Immature natural killer cell (primary cell): ENCODE measurements at regions not wholly inside any gene's neighbourhood (a gene's known extent, or its start where the extent isn't known, plus 50 kb on each side); places are given as distances from the start of the nearest gene placed in this dataset.

Experiments
- DNase-seq, 3 donors: peaks; one replicate each; pipeline ENCODE4 v3.0.0; 2022; ENCODE audit warnings: mixed read lengths in 1 of 3
- H3K27ac Mint-ChIP-seq, 6 donors: one replicate each; pipeline ENCODE4 v1.8.0; 2020; ENCODE audit warnings: mixed read lengths in 6 of 6, mild to moderate bottlenecking in 5 of 6, inconsistent platforms in 4 of 6, moderate library complexity in 3 of 6
- H3K27me3 Mint-ChIP-seq, 3 donors: one replicate each; pipeline ENCODE4 v1.8.0; 2020 to 2021; ENCODE audit warnings: low read depth in 3 of 3, mild to moderate bottlenecking in 3 of 3, mixed read lengths in 3 of 3, moderate library complexity in 3 of 3, inconsistent platforms in 1 of 3
- H3K36me3 Mint-ChIP-seq, 3 donors: one replicate each; pipeline ENCODE4 v1.8.0; 2020; ENCODE audit warnings: mixed read lengths in 3 of 3, inconsistent platforms in 2 of 3, mild to moderate bottlenecking in 2 of 3
- H3K4me1 Mint-ChIP-seq, 2 donors: one replicate each; pipeline ENCODE4 v1.8.0; 2020; ENCODE audit warnings: inconsistent platforms in 2 of 2, mild to moderate bottlenecking in 2 of 2, mixed read lengths in 2 of 2, moderate library complexity in 1 of 2
- H3K4me3 Mint-ChIP-seq, 5 donors: one replicate each; pipeline ENCODE4 v1.8.0; 2020; ENCODE audit warnings: mild to moderate bottlenecking in 5 of 5, mixed read lengths in 5 of 5, inconsistent platforms in 3 of 5, moderate library complexity in 3 of 5
- H3K9me3 Mint-ChIP-seq, 6 donors: one replicate each; pipeline ENCODE4 v1.8.0; 2020; ENCODE audit warnings: mild to moderate bottlenecking in 6 of 6, mixed read lengths in 6 of 6, inconsistent platforms in 4 of 6, moderate library complexity in 3 of 6

- DNase-seq, result no peak
- peaks cover 0 to 5% (median 1%) of the 10 kb centered on the region in 6 donors for H3K9me3 Mint-ChIP-seq
- H3K27ac Mint-ChIP-seq, result no peak overlapping the region
- peaks cover 4 to 12% (median 10%) of the 10 kb centered on the region in 3 donors for H3K36me3 Mint-ChIP-seq
- no peak overlapping the region for H3K4me3 Mint-ChIP-seq
- H3K4me1 Mint-ChIP-seq, result peaks cover 5 to 8% of the 10 kb centered on the region in 2 donors
- H3K27me3 Mint-ChIP-seq, result peaks cover 5 to 12% (median 10%) of the 10 kb centered on the region in 3 donors
Measured at GRCh38 chr2:12955864-12956263, 239.1 kb downstream of the TRIB2 start.

- DNase-seq, result no peak
- no peak overlapping the region for H3K27ac Mint-ChIP-seq
- H3K4me3 Mint-ChIP-seq, result no peak overlapping the region
- H3K9me3 Mint-ChIP-seq, result peaks cover 0 to 5% (median 1%) of the 10 kb centered on the region in 6 donors
- H3K27me3 Mint-ChIP-seq, result peaks cover 4 to 14% (median 10%) of the 10 kb centered on the region in 3 donors
- H3K36me3 Mint-ChIP-seq, result peaks cover 10 to 12% (median 10%) of the 10 kb centered on the region in 3 donors
- H3K4me1 Mint-ChIP-seq, result no peaks in the 10 kb centered on the region
Measured at GRCh38 chr2:12957251-12957650, 240.5 kb downstream of the TRIB2 start.

GRCh38 chr2:12959935-12960334, 243.2 kb downstream of the TRIB2 start:
- DNase-seq, result no peak
- Mint-ChIP-seq H3K9me3 (peaks cover 0 to 3% (median under 1%) of the 10 kb centered on the region in 6 donors), H3K36me3 (peaks cover 5 to 15% (median 6%) of the 10 kb centered on the region in 3 donors), H3K4me1 (peaks cover 7 to 13% of the 10 kb centered on the region in 2 donors), H3K27me3 (peaks cover 4 to 13% (median 5%) of the 10 kb centered on the region in 3 donors), H3K27ac (no peak overlapping the region), H3K4me3 (no peak overlapping the region)

GRCh38 chr2:12960671-12961070, 243.9 kb downstream of the TRIB2 start:
- peaks cover 14 to 20% of the 10 kb centered on the region in 2 donors for H3K4me1 Mint-ChIP-seq
- H3K27me3 Mint-ChIP-seq, result peaks cover 0 to 7% (median 4%) of the 10 kb centered on the region in 3 donors
- H3K27ac Mint-ChIP-seq, result no peak overlapping the region
- peaks cover 0 to 3% (median under 1%) of the 10 kb centered on the region in 6 donors for H3K9me3 Mint-ChIP-seq
- H3K36me3 Mint-ChIP-seq, result peaks cover 5 to 15% (median 6%) of the 10 kb centered on the region in 3 donors
- DNase-seq, result no peak
- H3K4me3 Mint-ChIP-seq, result no peak overlapping the region

GRCh38 chr2:12964904-12965539, 248.3 kb downstream of the TRIB2 start:
- Mint-ChIP-seq H3K9me3 (peaks cover 0 to 3% (median 0%) of the 10 kb centered on the region in 6 donors), H3K4me3 (peak overlapping the region; percentile 51 to 82 (median 73)), H3K27me3 (peaks cover 0 to 2% (median 0%) of the 10 kb centered on the region in 3 donors), H3K4me1 (peaks cover 41 to 44% of the 10 kb centered on the region in 2 donors), H3K27ac (peak overlapping the region; percentile 0 to 79 (median 42)), H3K36me3 (peaks cover 2 to 15% (median 8%) of the 10 kb centered on the region in 3 donors)
- no peak for DNase-seq

GRCh38 chr2:12965540-12966269, 249.0 kb downstream of the TRIB2 start:
- peak; percentile 20 to 27 (median 22) for DNase-seq
- Mint-ChIP-seq H3K9me3 (peaks cover 0 to 3% (median 0%) of the 10 kb centered on the region in 6 donors), H3K27me3 (peaks cover 0 to 5% (median 0%) of the 10 kb centered on the region in 3 donors), H3K4me1 (peaks cover 41 to 44% of the 10 kb centered on the region in 2 donors), H3K36me3 (peaks cover 0 to 15% (median 3%) of the 10 kb centered on the region in 3 donors), H3K27ac (peak overlapping the region; percentile 0 to 70 (median 26)), H3K4me3 (peak overlapping the region; percentile 51 to 82 (median 73))

GRCh38 chr2:12967804-12968203, 251.1 kb downstream of the TRIB2 start:
- Mint-ChIP-seq H3K9me3 (peaks cover 0 to 5% (median 0%) of the 10 kb centered on the region in 6 donors), H3K4me3 (no peak overlapping the region), H3K27me3 (peaks cover 0 to 4% (median 0%) of the 10 kb centered on the region in 3 donors), H3K27ac (no peak overlapping the region), H3K36me3 (peaks cover 0 to 9% (median 3%) of the 10 kb centered on the region in 3 donors), H3K4me1 (peaks cover 41 to 44% of the 10 kb centered on the region in 2 donors)
- no peak for DNase-seq

- no peak overlapping the region for H3K27ac Mint-ChIP-seq
- peaks cover 0 to 9% (median 3%) of the 10 kb centered on the region in 3 donors for H3K36me3 Mint-ChIP-seq
- peaks cover 0 to 4% (median 0%) of the 10 kb centered on the region in 3 donors for H3K27me3 Mint-ChIP-seq
- H3K4me1 Mint-ChIP-seq, result peaks cover 40% of the 10 kb centered on the region in 2 donors
- H3K4me3 Mint-ChIP-seq, result no peak overlapping the region
- no peak for DNase-seq
- peaks cover 0 to 5% (median 0%) of the 10 kb centered on the region in 6 donors for H3K9me3 Mint-ChIP-seq
Measured at GRCh38 chr2:12968399-12968798, 251.7 kb downstream of the TRIB2 start.

GRCh38 chr2:12970861-12971260, 254.1 kb downstream of the TRIB2 start:
- Mint-ChIP-seq H3K9me3 (peaks cover 0 to 5% (median 0%) of the 10 kb centered on the region in 6 donors), H3K4me1 (peaks cover 22 to 24% of the 10 kb centered on the region in 2 donors), H3K27ac (no peak overlapping the region), H3K36me3 (peaks cover 5 to 13% (median 7%) of the 10 kb centered on the region in 3 donors), H3K4me3 (no peak overlapping the region), H3K27me3 (peaks cover 0 to 5% (median 0%) of the 10 kb centered on the region in 3 donors)
- no peak for DNase-seq

- H3K27me3 Mint-ChIP-seq, result peaks cover 2 to 5% (median 2%) of the 10 kb centered on the region in 3 donors
- no peak overlapping the region for H3K27ac Mint-ChIP-seq
- peaks cover 13 to 15% of the 10 kb centered on the region in 2 donors for H3K4me1 Mint-ChIP-seq
- peaks cover 0 to 5% (median 0%) of the 10 kb centered on the region in 6 donors for H3K9me3 Mint-ChIP-seq
- DNase-seq, result no peak
- H3K4me3 Mint-ChIP-seq, result no peak overlapping the region
- peaks cover 5 to 13% (median 7%) of the 10 kb centered on the region in 3 donors for H3K36me3 Mint-ChIP-seq
Measured at GRCh38 chr2:12971581-12972365, 255.0 kb downstream of the TRIB2 start.

GRCh38 chr2:12978066-12978835, 261.5 kb downstream of the TRIB2 start:
- Mint-ChIP-seq H3K4me1 (no peaks in the 10 kb centered on the region), H3K36me3 (peaks cover 4 to 9% (median 4%) of the 10 kb centered on the region in 3 donors), H3K4me3 (no peak overlapping the region), H3K27me3 (peaks cover 1 to 5% (median 2%) of the 10 kb centered on the region in 3 donors), H3K9me3 (no peaks in the 10 kb centered on the region), H3K27ac (no peak overlapping the region)
- DNase-seq, result no peak

GRCh38 chr2:12979066-12979465, 262.3 kb downstream of the TRIB2 start:
- H3K27me3 Mint-ChIP-seq, result peaks cover 1 to 5% (median 2%) of the 10 kb centered on the region in 3 donors
- H3K27ac Mint-ChIP-seq, result no peak overlapping the region
- H3K4me1 Mint-ChIP-seq, result no peaks in the 10 kb centered on the region
- no peak overlapping the region for H3K4me3 Mint-ChIP-seq
- peaks cover 0 to 6% (median 1%) of the 10 kb centered on the region in 3 donors for H3K36me3 Mint-ChIP-seq
- no peak for DNase-seq
- no peaks in the 10 kb centered on the region for H3K9me3 Mint-ChIP-seq

- Mint-ChIP-seq H3K4me1 (no peaks in the 10 kb centered on the region), H3K36me3 (peaks cover 0 to 4% (median 0%) of the 10 kb centered on the region in 3 donors), H3K27ac (no peak overlapping the region), H3K27me3 (peaks cover 2 to 5% (median 2%) of the 10 kb centered on the region in 3 donors), H3K4me3 (no peak overlapping the region), H3K9me3 (no peaks in the 10 kb centered on the region)
- no peak for DNase-seq
Measured at GRCh38 chr2:12980817-12981216, 264.1 kb downstream of the TRIB2 start.
